ENCODE measurements at regions not wholly inside any gene's neighbourhood (a gene's known extent, or its start where the extent isn't known, plus 50 kb on each side); places are given as distances from the start of the nearest gene placed in this dataset.
"Not testable (repeated sequence)": the region's sequence is repeated elsewhere in the genome, so short reads cannot be mapped to it uniquely, and the experiment has no call there.

GRCh38 chr21:36611379-36611778, 87.5 kb upstream of the SIM2 start:
- H3K4me1 ChIP-seq (ENCODE audit: control insufficient read depth in 2 of 2, insufficient read depth in 2 of 2, low read length in 2 of 2): no peaks in the 10 kb centered on the region
- H3K4me3 ChIP-seq (ENCODE audit: low read length in 2 of 2): no peak overlapping the region
- no peaks in the 10 kb centered on the region for H3K36me3 ChIP-seq (ENCODE audit: control insufficient read depth in 2 of 2, insufficient read depth in 2 of 2, low read length in 1 of 2)
- no peak overlapping the region for H3K27ac ChIP-seq (ENCODE audit: low read depth in 1 of 2, low read length in 1 of 2)
- no peak for DNase-seq (ENCODE audit: low read depth in 6 of 9, low spot score in 9 of 9)
- H3K9me3 ChIP-seq (ENCODE audit: control insufficient read depth in 2 of 2, insufficient read depth in 1 of 2, low read length in 1 of 2): no peaks in the 10 kb centered on the region
- H3K27me3 ChIP-seq (ENCODE audit: control insufficient read depth in 2 of 2, insufficient read depth in 1 of 2, low read length in 1 of 2): peaks cover 0 to 6% of the 10 kb centered on the region in 2 donors
- WGBS: 94% methylated on average over 8 of the region's 8 CpGs

- Histone ChIP-seq H3K27me3 (ENCODE audit: control insufficient read depth in 2 of 2, insufficient read depth in 1 of 2, low read length in 1 of 2) (peaks cover 0 to 3% of the 10 kb centered on the region in 2 donors), H3K4me1 (ENCODE audit: control insufficient read depth in 2 of 2, insufficient read depth in 2 of 2, low read length in 2 of 2) (no peaks in the 10 kb centered on the region), H3K36me3 (ENCODE audit: control insufficient read depth in 2 of 2, insufficient read depth in 2 of 2, low read length in 1 of 2) (no peaks in the 10 kb centered on the region), H3K4me3 (ENCODE audit: low read length in 2 of 2) (no peak overlapping the region), H3K27ac (ENCODE audit: low read depth in 1 of 2, low read length in 1 of 2) (no peak overlapping the region), H3K9me3 (ENCODE audit: control insufficient read depth in 2 of 2, insufficient read depth in 1 of 2, low read length in 1 of 2) (no peaks in the 10 kb centered on the region)
- 87% methylated on average over 10 of the region's 10 CpGs for WGBS
- no peak for DNase-seq (ENCODE audit: low read depth in 6 of 9, low spot score in 9 of 9)
These were observed 85.9 kb upstream of the SIM2 start for GRCh38 chr21:36613059-36613458.

GRCh38 chr21:36613554-36613953, 85.4 kb upstream of the SIM2 start:
- no peak for DNase-seq (ENCODE audit: low read depth in 6 of 9, low spot score in 9 of 9)
- no peaks in the 10 kb centered on the region for H3K9me3 ChIP-seq (ENCODE audit: control insufficient read depth in 2 of 2, insufficient read depth in 1 of 2, low read length in 1 of 2)
- H3K27me3 ChIP-seq (ENCODE audit: control insufficient read depth in 2 of 2, insufficient read depth in 1 of 2, low read length in 1 of 2): peaks cover 0 to 3% of the 10 kb centered on the region in 2 donors

GRCh38 chr21:36615274-36615964, 83.5 kb upstream of the SIM2 start:
- no peaks in the 10 kb centered on the region for H3K9me3 ChIP-seq (ENCODE audit: control insufficient read depth in 2 of 2, insufficient read depth in 1 of 2, low read length in 1 of 2)
- no peak overlapping the region for H3K27ac ChIP-seq (ENCODE audit: low read depth in 1 of 2, low read length in 1 of 2)
- no peak for DNase-seq (ENCODE audit: low read depth in 6 of 9, low spot score in 9 of 9)
- no peaks in the 10 kb centered on the region for H3K4me1 ChIP-seq (ENCODE audit: control insufficient read depth in 2 of 2, insufficient read depth in 2 of 2, low read length in 2 of 2)
- 86% methylated on average over 5 of the region's 5 CpGs for WGBS
- H3K36me3 ChIP-seq (ENCODE audit: control insufficient read depth in 2 of 2, insufficient read depth in 2 of 2, low read length in 1 of 2): no peaks in the 10 kb centered on the region
- peaks cover 0 to 3% of the 10 kb centered on the region in 2 donors for H3K27me3 ChIP-seq (ENCODE audit: control insufficient read depth in 2 of 2, insufficient read depth in 1 of 2, low read length in 1 of 2)
- no peak overlapping the region for H3K4me3 ChIP-seq (ENCODE audit: low read length in 2 of 2)

More at GRCh38 chr21:36613554-36613953, 85.4 kb upstream of the SIM2 start:
- Histone ChIP-seq H3K36me3 (ENCODE audit: control insufficient read depth in 2 of 2, insufficient read depth in 2 of 2, low read length in 1 of 2) (no peaks in the 10 kb centered on the region), H3K27ac (ENCODE audit: low read depth in 1 of 2, low read length in 1 of 2) (no peak overlapping the region), H3K4me3 (ENCODE audit: low read length in 2 of 2) (no peak overlapping the region), H3K4me1 (ENCODE audit: control insufficient read depth in 2 of 2, insufficient read depth in 2 of 2, low read length in 2 of 2) (no peaks in the 10 kb centered on the region)
- 98% methylated on average over 3 of the region's 3 CpGs for WGBS

GRCh38 chr21:36616773-36617172, 82.1 kb upstream of the SIM2 start:
- WGBS: 96% methylated on average over 13 of the region's 13 CpGs
- not testable (repeated sequence) for H3K27ac ChIP-seq (ENCODE audit: low read depth in 1 of 2, low read length in 1 of 2); DNase-seq (ENCODE audit: low read depth in 6 of 9, low spot score in 9 of 9)

GRCh38 chr21:36621794-36622193, 77.1 kb upstream of the SIM2 start:
- not testable (repeated sequence) for H3K9me3 ChIP-seq (ENCODE audit: control insufficient read depth in 2 of 2, insufficient read depth in 1 of 2, low read length in 1 of 2); H3K27ac ChIP-seq (ENCODE audit: low read depth in 1 of 2, low read length in 1 of 2); DNase-seq (ENCODE audit: low read depth in 6 of 9, low spot score in 9 of 9); H3K36me3 ChIP-seq (ENCODE audit: control insufficient read depth in 2 of 2, insufficient read depth in 2 of 2, low read length in 1 of 2); H3K4me3 ChIP-seq (ENCODE audit: low read length in 2 of 2); H3K27me3 ChIP-seq (ENCODE audit: control insufficient read depth in 2 of 2, insufficient read depth in 1 of 2, low read length in 1 of 2); H3K4me1 ChIP-seq (ENCODE audit: control insufficient read depth in 2 of 2, insufficient read depth in 2 of 2, low read length in 2 of 2)
- 100% methylated on average over 1 of the region's 1 CpG for WGBS

More at GRCh38 chr21:36616773-36617172, 82.1 kb upstream of the SIM2 start:
- not testable (repeated sequence) for H3K4me3 ChIP-seq (ENCODE audit: low read length in 2 of 2); H3K4me1 ChIP-seq (ENCODE audit: control insufficient read depth in 2 of 2, insufficient read depth in 2 of 2, low read length in 2 of 2); H3K9me3 ChIP-seq (ENCODE audit: control insufficient read depth in 2 of 2, insufficient read depth in 1 of 2, low read length in 1 of 2); H3K36me3 ChIP-seq (ENCODE audit: control insufficient read depth in 2 of 2, insufficient read depth in 2 of 2, low read length in 1 of 2); H3K27me3 ChIP-seq (ENCODE audit: control insufficient read depth in 2 of 2, insufficient read depth in 1 of 2, low read length in 1 of 2)

- DNase-seq (ENCODE audit: low read depth in 6 of 9, low spot score in 9 of 9): no peak
- WGBS: 97% methylated on average over 4 of the region's 4 CpGs
- H3K27me3 ChIP-seq (ENCODE audit: control insufficient read depth in 2 of 2, insufficient read depth in 1 of 2, low read length in 1 of 2): peaks cover 2 to 6% of the 10 kb centered on the region in 2 donors
- no peak overlapping the region for H3K27ac ChIP-seq (ENCODE audit: low read depth in 1 of 2, low read length in 1 of 2)
- H3K4me1 ChIP-seq (ENCODE audit: control insufficient read depth in 2 of 2, insufficient read depth in 2 of 2, low read length in 2 of 2): no peaks in the 10 kb centered on the region
- H3K36me3 ChIP-seq (ENCODE audit: control insufficient read depth in 2 of 2, insufficient read depth in 2 of 2, low read length in 1 of 2): no peaks in the 10 kb centered on the region
- no peaks in the 10 kb centered on the region for H3K9me3 ChIP-seq (ENCODE audit: control insufficient read depth in 2 of 2, insufficient read depth in 1 of 2, low read length in 1 of 2)
- no peak overlapping the region for H3K4me3 ChIP-seq (ENCODE audit: low read length in 2 of 2)
These were observed 74.8 kb upstream of the SIM2 start for GRCh38 chr21:36624105-36624504.

GRCh38 chr21:36626791-36627190, 72.1 kb upstream of the SIM2 start:
- H3K4me3 ChIP-seq (ENCODE audit: low read length in 2 of 2): no peak overlapping the region
- H3K4me1 ChIP-seq (ENCODE audit: control insufficient read depth in 2 of 2, insufficient read depth in 2 of 2, low read length in 2 of 2): no peaks in the 10 kb centered on the region
- peaks cover 2 to 13% of the 10 kb centered on the region in 2 donors for H3K27me3 ChIP-seq (ENCODE audit: control insufficient read depth in 2 of 2, insufficient read depth in 1 of 2, low read length in 1 of 2)
- no peak for DNase-seq (ENCODE audit: low read depth in 6 of 9, low spot score in 9 of 9)
- 89% methylated on average over 3 of the region's 3 CpGs for WGBS
- H3K36me3 ChIP-seq (ENCODE audit: control insufficient read depth in 2 of 2, insufficient read depth in 2 of 2, low read length in 1 of 2): no peaks in the 10 kb centered on the region
- H3K27ac ChIP-seq (ENCODE audit: low read depth in 1 of 2, low read length in 1 of 2): no peak overlapping the region
- no peaks in the 10 kb centered on the region for H3K9me3 ChIP-seq (ENCODE audit: control insufficient read depth in 2 of 2, insufficient read depth in 1 of 2, low read length in 1 of 2)

- WGBS: 96% methylated on average over 5 of the region's 5 CpGs
- H3K4me1 ChIP-seq (ENCODE audit: control insufficient read depth in 2 of 2, insufficient read depth in 2 of 2, low read length in 2 of 2): no peaks in the 10 kb centered on the region
- DNase-seq (ENCODE audit: low read depth in 6 of 9, low spot score in 9 of 9): no peak
These were observed 71.7 kb upstream of the SIM2 start for GRCh38 chr21:36627242-36627641.

More at GRCh38 chr21:36627242-36627641, 71.7 kb upstream of the SIM2 start:
- H3K9me3 ChIP-seq (ENCODE audit: control insufficient read depth in 2 of 2, insufficient read depth in 1 of 2, low read length in 1 of 2): no peaks in the 10 kb centered on the region
- H3K27me3 ChIP-seq (ENCODE audit: control insufficient read depth in 2 of 2, insufficient read depth in 1 of 2, low read length in 1 of 2): peaks cover 5 to 13% of the 10 kb centered on the region in 2 donors
- H3K4me3 ChIP-seq (ENCODE audit: low read length in 2 of 2): no peak overlapping the region
- no peaks in the 10 kb centered on the region for H3K36me3 ChIP-seq (ENCODE audit: control insufficient read depth in 2 of 2, insufficient read depth in 2 of 2, low read length in 1 of 2)
- no peak overlapping the region for H3K27ac ChIP-seq (ENCODE audit: low read depth in 1 of 2, low read length in 1 of 2)

All from thymus (tissue), 11 donors.